GM12875 (cell line): ENCODE measurements at regions not wholly inside any gene's neighbourhood (a gene's known extent, or its start where the extent isn't known, plus 50 kb on each side); places are given as distances from the start of the nearest gene placed in this dataset.

ENCODE experiments used
- H3K4me3 ChIP-seq: one replicate; pipeline ENCODE4 v1.5.1; 2011; ENCODE audit warnings: low read depth, low read length, control low read depth
- TF ChIP-seq, protein P1 (sequence below): IDR thresholded peaks from 2 replicates; pipeline ENCODE4 v1.5.1; 2011; ENCODE audit warnings: low read depth, mild to moderate bottlenecking, control low read depth, inconsistent platforms, low read length, moderate library complexity, borderline replicate concordance; ENCODE audit not compliant: insufficient read depth

- TF ChIP-seq, protein P1, sequence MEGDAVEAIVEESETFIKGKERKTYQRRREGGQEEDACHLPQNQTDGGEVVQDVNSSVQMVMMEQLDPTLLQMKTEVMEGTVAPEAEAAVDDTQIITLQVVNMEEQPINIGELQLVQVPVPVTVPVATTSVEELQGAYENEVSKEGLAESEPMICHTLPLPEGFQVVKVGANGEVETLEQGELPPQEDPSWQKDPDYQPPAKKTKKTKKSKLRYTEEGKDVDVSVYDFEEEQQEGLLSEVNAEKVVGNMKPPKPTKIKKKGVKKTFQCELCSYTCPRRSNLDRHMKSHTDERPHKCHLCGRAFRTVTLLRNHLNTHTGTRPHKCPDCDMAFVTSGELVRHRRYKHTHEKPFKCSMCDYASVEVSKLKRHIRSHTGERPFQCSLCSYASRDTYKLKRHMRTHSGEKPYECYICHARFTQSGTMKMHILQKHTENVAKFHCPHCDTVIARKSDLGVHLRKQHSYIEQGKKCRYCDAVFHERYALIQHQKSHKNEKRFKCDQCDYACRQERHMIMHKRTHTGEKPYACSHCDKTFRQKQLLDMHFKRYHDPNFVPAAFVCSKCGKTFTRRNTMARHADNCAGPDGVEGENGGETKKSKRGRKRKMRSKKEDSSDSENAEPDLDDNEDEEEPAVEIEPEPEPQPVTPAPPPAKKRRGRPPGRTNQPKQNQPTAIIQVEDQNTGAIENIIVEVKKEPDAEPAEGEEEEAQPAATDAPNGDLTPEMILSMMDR = no peak
Measured at GRCh38 chr7:131844369-131844768, 287.9 kb upstream of the PODXL start.

GRCh38 chr7:131843898-131844331 is 287.5 kb upstream of the PODXL start:
- H3K4me3 ChIP-seq = no peak overlapping the region
- TF ChIP-seq, protein P1 = no peak

More at GRCh38 chr7:131844369-131844768, 287.9 kb upstream of the PODXL start:
- no peak overlapping the region for H3K4me3 ChIP-seq

DNA sequence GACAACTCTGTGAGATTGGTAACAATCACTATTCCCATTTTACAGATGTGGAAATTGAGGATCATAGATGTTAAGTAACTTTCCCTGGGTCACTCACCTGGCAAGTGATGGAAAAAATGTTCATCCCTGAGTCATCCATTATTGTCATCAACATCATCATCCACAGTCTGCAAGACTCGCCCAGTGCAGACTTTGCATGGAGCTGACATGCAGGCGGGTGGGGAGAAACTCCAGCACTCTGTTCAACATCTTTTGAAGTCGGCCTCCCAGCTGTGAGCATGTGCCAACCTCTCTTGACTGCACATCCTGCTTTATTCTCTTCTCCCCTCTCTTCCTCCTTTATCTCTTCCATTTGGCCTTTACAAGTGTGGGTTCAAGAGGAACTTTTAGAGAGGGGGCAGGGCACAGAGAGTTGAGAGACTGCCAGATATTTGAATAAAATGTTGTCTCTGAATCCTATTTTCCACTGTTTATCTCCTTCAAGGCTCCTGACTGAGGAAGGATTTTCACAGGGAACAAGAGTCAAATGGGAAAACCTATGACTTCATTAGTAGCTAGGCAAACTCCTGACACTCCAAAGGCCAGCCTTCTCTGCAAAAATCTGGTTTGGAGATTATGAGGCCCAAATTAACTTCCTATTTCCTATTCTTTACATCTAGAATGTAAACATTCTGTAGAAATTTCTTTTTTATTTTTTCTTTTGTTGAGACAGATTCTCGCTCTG is 283.7 kb upstream of the PODXL start:
- TF ChIP-seq, protein P1 = no peak
- no peak overlapping the region for H3K4me3 ChIP-seq

DNA sequence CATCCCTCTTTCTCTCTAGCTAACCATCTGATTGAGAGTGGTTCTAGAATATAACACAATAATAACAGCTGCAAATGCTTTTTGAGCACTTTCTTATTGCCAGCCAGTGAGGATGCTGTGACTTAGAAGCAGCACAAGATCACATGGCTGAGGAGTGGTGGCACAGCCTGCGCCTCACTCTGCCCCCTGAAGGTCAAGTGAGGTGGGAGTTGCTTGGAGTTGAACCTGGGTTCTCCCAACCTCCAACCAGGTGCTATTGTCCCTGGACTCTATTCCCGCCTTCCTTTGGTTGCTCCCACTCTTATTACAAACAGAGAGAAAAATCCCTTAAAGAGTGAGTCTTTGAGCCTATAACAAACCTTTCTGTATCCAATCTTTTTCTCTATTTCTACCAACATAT is 280.3 kb upstream of the PODXL start:
- TF ChIP-seq, protein P1 = no peak
- H3K4me3 ChIP-seq = no peak overlapping the region

- TF ChIP-seq, protein P1 = no peak
- no peak overlapping the region for H3K4me3 ChIP-seq
Measured at GRCh38 chr7:131835141-131835540, 278.7 kb upstream of the PODXL start.

DNA sequence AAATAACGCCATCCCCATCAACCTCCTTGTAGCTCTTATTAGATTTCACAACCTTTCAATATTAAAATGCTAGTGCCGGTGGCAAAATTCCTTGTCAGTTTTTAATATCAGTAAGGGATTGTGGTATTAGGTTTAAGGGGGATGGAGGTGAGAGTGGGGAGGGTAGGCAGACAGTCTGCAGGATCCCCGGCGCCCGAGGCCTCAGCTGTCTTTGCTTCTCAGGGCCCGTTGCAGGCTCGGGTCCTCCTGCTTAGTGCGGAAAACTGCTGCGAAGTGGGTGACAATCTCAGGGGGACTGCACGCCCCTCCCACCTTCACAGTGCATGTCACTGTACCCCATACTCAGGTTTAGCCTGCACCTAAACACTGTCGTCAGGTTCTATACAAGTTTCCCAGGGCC is 274.3 kb upstream of the PODXL start:
- no peak overlapping the region for H3K4me3 ChIP-seq
- TF ChIP-seq, protein P1 = no peak

- H3K4me3 ChIP-seq = no peak overlapping the region
- TF ChIP-seq, protein P1 = no peak
Measured at GRCh38 chr7:131829947-131830558, 273.6 kb upstream of the PODXL start.
